ENCODE measurements at regions not wholly inside any gene's neighbourhood (a gene's known extent, or its start where the extent isn't known, plus 50 kb on each side); places are given as distances from the start of the nearest gene placed in this dataset.

GRCh38 chr2:158914066-158914465 lies 54.4 kb upstream of the TANC1 start:
- intact Hi-C loops (cut with DNase I; ENCODE audit: low total_unique reads) = no loop called here

GRCh38 chr2:158914731-158915130 lies 53.7 kb upstream of the TANC1 start:
- Histone ChIP-seq H3K27ac (no peak overlapping the region), H3K27me3 (no peaks in the 10 kb centered on the region), H3K4me3 (no peak overlapping the region), H3K36me3 (no peaks in the 10 kb centered on the region), H3K4me1 (no peaks in the 10 kb centered on the region), H3K9me3 (no peaks in the 10 kb centered on the region)
- TF ChIP-seq, protein P1, sequence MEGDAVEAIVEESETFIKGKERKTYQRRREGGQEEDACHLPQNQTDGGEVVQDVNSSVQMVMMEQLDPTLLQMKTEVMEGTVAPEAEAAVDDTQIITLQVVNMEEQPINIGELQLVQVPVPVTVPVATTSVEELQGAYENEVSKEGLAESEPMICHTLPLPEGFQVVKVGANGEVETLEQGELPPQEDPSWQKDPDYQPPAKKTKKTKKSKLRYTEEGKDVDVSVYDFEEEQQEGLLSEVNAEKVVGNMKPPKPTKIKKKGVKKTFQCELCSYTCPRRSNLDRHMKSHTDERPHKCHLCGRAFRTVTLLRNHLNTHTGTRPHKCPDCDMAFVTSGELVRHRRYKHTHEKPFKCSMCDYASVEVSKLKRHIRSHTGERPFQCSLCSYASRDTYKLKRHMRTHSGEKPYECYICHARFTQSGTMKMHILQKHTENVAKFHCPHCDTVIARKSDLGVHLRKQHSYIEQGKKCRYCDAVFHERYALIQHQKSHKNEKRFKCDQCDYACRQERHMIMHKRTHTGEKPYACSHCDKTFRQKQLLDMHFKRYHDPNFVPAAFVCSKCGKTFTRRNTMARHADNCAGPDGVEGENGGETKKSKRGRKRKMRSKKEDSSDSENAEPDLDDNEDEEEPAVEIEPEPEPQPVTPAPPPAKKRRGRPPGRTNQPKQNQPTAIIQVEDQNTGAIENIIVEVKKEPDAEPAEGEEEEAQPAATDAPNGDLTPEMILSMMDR (IDR thresholded peaks at IDR 0.05) = no peak
- intact Hi-C loops (cut with DNase I; ENCODE audit: low total_unique reads) = no loop called here
- no peak for DNase-seq (ENCODE audit: low spot score in 2 of 2)

More at GRCh38 chr2:158914066-158914465, 54.4 kb upstream of the TANC1 start:
- no peak for TF ChIP-seq POLR2AphosphoS5 (IDR thresholded peaks at IDR 0.05)
- no peak for TF ChIP-seq POLR2A (IDR thresholded peaks at IDR 0.05)
- TF ChIP-seq, protein P1 (IDR thresholded peaks at IDR 0.05) = no peak
- Histone ChIP-seq H3K27me3 (no peaks in the 10 kb centered on the region), H3K4me3 (no peak overlapping the region), H3K4me1 (no peaks in the 10 kb centered on the region), H3K36me3 (no peaks in the 10 kb centered on the region), H3K27ac (no peak overlapping the region), H3K9me3 (no peaks in the 10 kb centered on the region)
- no peak for DNase-seq (ENCODE audit: low spot score in 2 of 2)

- Histone ChIP-seq H3K4me3 (no peak overlapping the region), H3K27ac (no peak overlapping the region), H3K36me3 (no peaks in the 10 kb centered on the region), H3K27me3 (no peaks in the 10 kb centered on the region), H3K4me1 (no peaks in the 10 kb centered on the region), H3K9me3 (no peaks in the 10 kb centered on the region)
- TF ChIP-seq POLR2AphosphoS5 (IDR thresholded peaks at IDR 0.05) (no peak), POLR2A (IDR thresholded peaks at IDR 0.05) (no peak)
- TF ChIP-seq, protein P1 (IDR thresholded peaks at IDR 0.05) = no peak
- intact Hi-C loops (cut with DNase I; ENCODE audit: low total_unique reads) = no loop called here
- DNase-seq (ENCODE audit: low spot score in 2 of 2) = no peak
These were observed 51.3 kb upstream of the TANC1 start for GRCh38 chr2:158917121-158917520.

DNA sequence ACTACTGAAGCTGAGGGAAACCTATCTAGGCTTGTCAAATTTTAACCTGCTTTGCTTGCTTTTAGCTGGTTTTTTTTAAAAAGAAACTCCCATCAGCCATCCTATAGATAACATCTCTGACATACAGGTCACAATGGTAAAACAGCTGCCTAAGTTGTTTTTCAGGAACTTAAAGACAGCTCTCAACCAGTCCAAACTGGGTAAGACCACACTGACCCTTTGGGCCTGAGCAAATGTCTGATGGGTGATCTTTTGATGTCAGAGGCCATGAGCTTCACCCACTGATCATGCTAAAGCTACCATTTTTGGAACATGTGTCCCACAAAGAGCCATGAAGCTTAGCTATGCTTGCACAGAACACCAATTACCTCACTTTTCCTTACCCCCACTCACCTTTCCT lies 50.0 kb upstream of the TANC1 start:
- no peak overlapping the region for H3K27ac ChIP-seq
- no peaks in the 10 kb centered on the region for H3K36me3 ChIP-seq
- no peaks in the 10 kb centered on the region for H3K4me1 ChIP-seq
- intact Hi-C loops (cut with DNase I; ENCODE audit: low total_unique reads) = no loop called here
- no peak overlapping the region for H3K4me3 ChIP-seq
- H3K9me3 ChIP-seq = no peaks in the 10 kb centered on the region
- H3K27me3 ChIP-seq = no peaks in the 10 kb centered on the region
- TF ChIP-seq, protein P1 (IDR thresholded peaks at IDR 0.05) = no peak
- TF ChIP-seq POLR2A (IDR thresholded peaks at IDR 0.05) = no peak
- no peak for TF ChIP-seq POLR2AphosphoS5 (IDR thresholded peaks at IDR 0.05)
- DNase-seq (ENCODE audit: low spot score in 2 of 2) = no peak
